Thyroid gland (tissue), 4 donors: ENCODE measurements at regions not wholly inside any gene's neighbourhood (a gene's known extent, or its start where the extent isn't known, plus 50 kb on each side); places are given as distances from the start of the nearest gene placed in this dataset.

Experiments used
- CTCF ChIP-seq, 6 experiments: fragments of 200-600 bp in 3 of 6; fragments of 450-650 bp in 3 of 6; sonication (generic) in 3 of 6; IDR thresholded peaks; one replicate each; pipeline ENCODE4 v1.5.1; 2016 to 2019; ENCODE audit warnings: antibody characterized with exemption in 6 of 6, mild to moderate bottlenecking in 2 of 6, inconsistent platforms in 1 of 6, moderate library complexity in 1 of 6
- POLR2A ChIP-seq, 2 donors: fragments of 450-650 bp; IDR thresholded peaks; one replicate each; pipeline ENCODE4 v1.6.1; 2017; ENCODE audit warnings: antibody characterized with exemption in 2 of 2, mild to moderate bottlenecking in 2 of 2, moderate library complexity in 1 of 2

- TF ChIP-seq CTCF (IDR thresholded peaks at IDR 0.05) = no peak
- TF ChIP-seq POLR2A (IDR thresholded peaks at IDR 0.05) = no peak
These were observed 854.1 kb downstream of the KCNJ2 start for GRCh38 chr17:71023249-71024030.
